Loucy (cell line): ENCODE measurements at regions not wholly inside any gene's neighbourhood (a gene's known extent, or its start where the extent isn't known, plus 50 kb on each side); places are given as distances from the start of the nearest gene placed in this dataset.
A peak's percentile ranks its signal among the peaks of the same experiment; 100 is the strongest.

Source experiments
- H2AFZ ChIP-seq: fragments of 200-600 bp; sonication (generic); 2 replicates; pipeline ENCODE4 v1.6.0; 2016; ENCODE audit warnings: antibody characterized with exemption, mild to moderate bottlenecking, low read length, moderate library complexity
- H3F3A ChIP-seq: fragments of 200-600 bp; 2 replicates; pipeline ENCODE4 v1.6.0; 2016; ENCODE audit warnings: antibody characterized with exemption, low read depth, mild to moderate bottlenecking
- H3K27me3 ChIP-seq: fragments of 200-600 bp; sonication (generic); 2 replicates; pipeline ENCODE4 v1.6.1; 2014; ENCODE audit warnings: low read length, mild to moderate bottlenecking; ENCODE audit not compliant: insufficient read depth, poor library complexity, severe bottlenecking
- H3K36me3 ChIP-seq: fragments of 200-600 bp; sonication (generic); 2 replicates; pipeline ENCODE4 v1.6.1; 2016; ENCODE audit warnings: low read length; ENCODE audit not compliant: insufficient read depth
- H3K4me1 ChIP-seq: fragments of 200-600 bp; sonication (generic); 2 replicates; pipeline ENCODE4 v1.5.1; 2014; ENCODE audit warnings: low read length, mild to moderate bottlenecking; ENCODE audit not compliant: insufficient read depth, poor library complexity, severe bottlenecking
- H3K4me2 ChIP-seq: fragments of 200-600 bp; sonication (generic); 2 replicates; pipeline ENCODE4 v1.6.0; 2014; ENCODE audit warnings: antibody characterized with exemption, low read length, low read depth, mild to moderate bottlenecking; ENCODE audit not compliant: poor library complexity, severe bottlenecking
- H3K4me3 ChIP-seq: fragments of 200-600 bp; sonication (generic); 2 replicates; pipeline ENCODE4 v1.5.1; 2014; ENCODE audit warnings: low read length, mild to moderate bottlenecking, mixed read lengths; ENCODE audit not compliant: poor library complexity, severe bottlenecking
- H3K79me2 ChIP-seq: fragments of 200-600 bp; sonication (generic); 2 replicates; pipeline ENCODE4 v1.6.1; 2014; ENCODE audit warnings: low read length; ENCODE audit not compliant: insufficient read depth
- H3K9ac ChIP-seq: fragments of 200-600 bp; sonication (generic); 2 replicates; pipeline ENCODE4 v1.6.0; 2014; ENCODE audit warnings: mild to moderate bottlenecking, low read depth, low read length, moderate library complexity; ENCODE audit not compliant: poor library complexity, severe bottlenecking
- H3K9me2 ChIP-seq: fragments of 200-600 bp; sonication (generic); replicated peaks from 2 replicates; pipeline ENCODE4 v1.6.1; 2016; ENCODE audit warnings: low read depth, low read length, mixed read lengths
- H3K9me3 ChIP-seq: fragments of 200-600 bp; sonication (generic); 2 replicates; pipeline ENCODE4 v1.6.1; 2014; ENCODE audit warnings: mild to moderate bottlenecking, antibody characterized with exemption, low read length, low read depth; ENCODE audit not compliant: insufficient read depth
- H4K20me1 ChIP-seq: fragments of 200-600 bp; sonication (generic); 2 replicates; pipeline ENCODE4 v1.6.0; 2014; ENCODE audit warnings: antibody characterized with exemption, low read length, mild to moderate bottlenecking; ENCODE audit not compliant: insufficient read depth, poor library complexity, severe bottlenecking
- EZH2phosphoT487 ChIP-seq: fragments of 200-600 bp; IDR thresholded peaks from 2 replicates; pipeline ENCODE4 v1.6.1; 2018; ENCODE audit warnings: antibody characterized with exemption, mild to moderate bottlenecking, moderate library complexity, borderline replicate concordance
- TF ChIP-seq, protein P1 (sequence below): fragments of 200-600 bp; sonication (generic); conservative IDR thresholded peaks from 2 replicates; pipeline ENCODE4 v1.5.1; 2014; ENCODE audit warnings: mild to moderate bottlenecking, antibody characterized with exemption, low read length

DNA sequence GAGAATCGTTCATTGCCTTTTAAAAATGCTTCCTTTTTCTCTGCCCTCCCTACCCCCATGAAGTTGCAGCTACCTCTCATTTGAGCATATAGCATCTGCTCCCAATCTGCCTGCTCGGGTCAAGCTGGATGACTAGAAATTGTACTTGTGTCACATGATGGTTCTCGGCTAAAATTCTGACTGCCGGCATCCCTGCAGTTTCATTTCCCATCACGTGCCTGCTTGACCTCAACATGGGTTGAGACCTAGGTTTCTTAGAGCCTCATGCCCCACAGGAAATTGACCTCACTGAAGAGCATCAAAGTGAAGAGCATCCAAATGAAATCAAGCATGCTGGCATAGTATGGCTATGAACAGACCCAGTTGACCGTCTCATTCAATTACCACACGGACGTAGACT is 581.6 kb upstream of the PSMD7 start:
- H3K4me3 ChIP-seq: no peak overlapping the region
- no peaks in the 10 kb centered on the region for H3K79me2 ChIP-seq
- no peak overlapping the region for H3K9ac ChIP-seq
- H3K4me1 ChIP-seq: no peaks in the 10 kb centered on the region
- H3K9me3 ChIP-seq: no peaks in the 10 kb centered on the region
- H3F3A ChIP-seq: no peaks in the 10 kb centered on the region
- no peaks in the 10 kb centered on the region for H3K27me3 ChIP-seq
- H4K20me1 ChIP-seq: no peaks in the 10 kb centered on the region
- H3K36me3 ChIP-seq: no peaks in the 10 kb centered on the region
- H3K4me2 ChIP-seq: no peak overlapping the region
- TF ChIP-seq, protein P1, sequence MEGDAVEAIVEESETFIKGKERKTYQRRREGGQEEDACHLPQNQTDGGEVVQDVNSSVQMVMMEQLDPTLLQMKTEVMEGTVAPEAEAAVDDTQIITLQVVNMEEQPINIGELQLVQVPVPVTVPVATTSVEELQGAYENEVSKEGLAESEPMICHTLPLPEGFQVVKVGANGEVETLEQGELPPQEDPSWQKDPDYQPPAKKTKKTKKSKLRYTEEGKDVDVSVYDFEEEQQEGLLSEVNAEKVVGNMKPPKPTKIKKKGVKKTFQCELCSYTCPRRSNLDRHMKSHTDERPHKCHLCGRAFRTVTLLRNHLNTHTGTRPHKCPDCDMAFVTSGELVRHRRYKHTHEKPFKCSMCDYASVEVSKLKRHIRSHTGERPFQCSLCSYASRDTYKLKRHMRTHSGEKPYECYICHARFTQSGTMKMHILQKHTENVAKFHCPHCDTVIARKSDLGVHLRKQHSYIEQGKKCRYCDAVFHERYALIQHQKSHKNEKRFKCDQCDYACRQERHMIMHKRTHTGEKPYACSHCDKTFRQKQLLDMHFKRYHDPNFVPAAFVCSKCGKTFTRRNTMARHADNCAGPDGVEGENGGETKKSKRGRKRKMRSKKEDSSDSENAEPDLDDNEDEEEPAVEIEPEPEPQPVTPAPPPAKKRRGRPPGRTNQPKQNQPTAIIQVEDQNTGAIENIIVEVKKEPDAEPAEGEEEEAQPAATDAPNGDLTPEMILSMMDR: no peak
- TF ChIP-seq EZH2phosphoT487: no peak
- H3K9me2 ChIP-seq: no peaks in the 10 kb centered on the region
- no peak overlapping the region for H2AFZ ChIP-seq

DNA sequence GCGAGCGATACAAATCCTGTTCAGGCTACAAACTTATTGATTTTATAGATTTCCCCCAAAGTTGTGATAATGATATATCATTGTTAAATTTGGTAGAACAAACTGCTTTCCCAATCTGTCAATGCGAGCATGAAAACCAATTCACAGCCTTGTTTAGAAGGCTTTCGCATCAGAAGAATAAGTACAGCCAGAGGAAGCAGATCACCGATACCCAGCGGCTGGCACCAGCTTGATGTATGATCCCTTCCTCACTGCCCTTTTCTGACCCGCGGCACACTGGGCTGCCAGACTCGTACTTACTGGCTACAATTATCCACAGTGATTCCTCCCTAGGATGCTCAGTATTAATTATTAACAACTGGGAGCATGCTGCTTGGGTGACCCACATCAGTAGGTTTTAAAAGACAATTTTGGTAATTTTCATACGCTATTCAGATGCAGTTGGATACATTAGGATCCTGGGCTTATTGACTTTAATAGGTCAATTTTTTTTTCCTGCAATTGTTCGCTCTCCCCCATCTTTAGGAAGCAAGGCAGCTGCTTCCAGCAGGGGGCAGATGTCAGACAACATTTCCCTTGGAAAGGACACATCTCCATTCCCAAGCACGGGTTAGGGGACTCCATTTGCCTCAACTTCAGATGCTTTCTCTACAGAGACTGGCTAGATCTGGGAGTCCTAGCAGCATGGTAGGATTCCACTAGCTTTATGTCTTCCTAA is 582.7 kb upstream of the PSMD7 start:
- TF ChIP-seq EZH2phosphoT487: no peak
- TF ChIP-seq, protein P1: peak; percentile 66
- Histone ChIP-seq H3K79me2 (no peaks in the 10 kb centered on the region), H3K4me3 (no peak overlapping the region), H3K4me1 (no peaks in the 10 kb centered on the region), H3K27me3 (no peaks in the 10 kb centered on the region), H2AFZ (no peak overlapping the region), H3K36me3 (no peaks in the 10 kb centered on the region), H3K4me2 (no peak overlapping the region), H4K20me1 (no peaks in the 10 kb centered on the region), H3K9me2 (no peaks in the 10 kb centered on the region), H3F3A (no peaks in the 10 kb centered on the region), H3K9ac (no peak overlapping the region), H3K9me3 (no peaks in the 10 kb centered on the region)

DNA sequence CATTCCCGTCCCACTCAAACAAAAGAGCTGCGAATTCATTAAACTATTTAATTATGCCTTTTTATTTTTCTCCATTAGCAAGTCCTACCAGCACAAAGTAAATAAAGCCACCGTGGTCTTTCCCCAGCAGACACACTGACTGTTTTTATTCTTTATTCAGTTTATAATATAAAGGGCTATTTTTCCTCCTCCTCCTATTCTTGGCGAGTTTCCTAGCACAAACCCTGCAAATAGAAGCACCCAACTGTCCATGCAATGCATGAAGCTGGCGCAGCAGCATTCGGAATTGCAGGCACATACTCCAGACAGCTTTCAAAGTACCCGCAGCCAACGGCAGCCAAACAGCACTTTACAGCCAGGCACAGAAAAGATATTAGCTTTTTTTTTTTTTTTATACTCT is 583.4 kb upstream of the PSMD7 start:
- Histone ChIP-seq H3K4me1 (no peaks in the 10 kb centered on the region), H3K27me3 (no peaks in the 10 kb centered on the region), H3K4me2 (no peak overlapping the region), H4K20me1 (no peaks in the 10 kb centered on the region), H3K9me3 (no peaks in the 10 kb centered on the region), H3K4me3 (no peak overlapping the region), H3K9ac (no peak overlapping the region), H3K9me2 (no peaks in the 10 kb centered on the region), H3K36me3 (no peaks in the 10 kb centered on the region), H3K79me2 (no peaks in the 10 kb centered on the region), H3F3A (no peaks in the 10 kb centered on the region), H2AFZ (no peak overlapping the region)
- TF ChIP-seq, protein P1: no peak
- TF ChIP-seq EZH2phosphoT487: no peak
